ENCODE measurements at regions not wholly inside any gene's neighbourhood (a gene's known extent, or its start where the extent isn't known, plus 50 kb on each side); places are given as distances from the start of the nearest gene placed in this dataset.

DNA sequence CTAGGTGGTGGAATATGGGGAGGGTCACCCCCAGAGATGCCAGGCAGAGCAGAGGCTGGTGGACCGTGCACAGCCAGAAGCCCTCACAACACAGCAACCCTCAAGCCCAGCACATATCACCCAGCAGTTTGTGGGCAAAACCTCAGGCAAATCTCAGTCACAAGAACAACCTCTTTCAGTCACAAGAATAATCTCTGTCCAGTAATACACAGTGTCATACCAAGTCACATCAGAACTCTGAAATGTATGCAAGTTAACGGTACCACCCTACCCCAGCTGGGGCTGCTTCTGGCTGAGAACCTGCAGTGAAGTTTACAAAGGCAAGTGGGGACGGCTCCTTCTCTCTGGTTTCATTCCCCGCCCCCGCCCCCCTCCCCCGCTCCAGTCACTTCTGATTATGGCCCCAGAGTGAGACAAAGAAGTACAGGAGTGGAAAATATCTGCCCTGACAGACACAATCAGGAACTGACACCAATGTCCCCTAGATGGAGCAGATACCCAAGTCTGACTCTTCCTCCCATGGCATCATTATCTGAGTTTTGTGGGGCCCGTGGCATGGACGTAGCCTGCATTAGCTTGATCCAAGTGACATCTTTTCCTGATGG, 480.9 kb upstream of the TMEM132C start:
- H3K4me1 ChIP-seq (ENCODE audit: control insufficient read depth, insufficient read depth, low read length) = no peaks in the 10 kb centered on the region
- no peaks in the 10 kb centered on the region for H4K20me1 ChIP-seq (ENCODE audit: control insufficient read depth, insufficient read depth)
- in situ Hi-C loops (cut with MboI) = no loop called here
- ChIA-PET SMC1A (ENCODE audit: uncharacterized antibody, unreplicated experiment) (no interaction called here), POLR2A (no interaction called here), CTCF (no interaction called here), RAD21 (ENCODE audit: unreplicated experiment) (interaction anchor here (0.6 kb wide), 1 partner anchor 135 kb away, joined by 4 read pairs; no protein-coding TSS in a partner anchor)
- no peaks in the 10 kb centered on the region for H3K36me3 ChIP-seq (ENCODE audit: control insufficient read depth in 2 of 2, insufficient read depth in 2 of 2, low read length in 1 of 2)
- H3K79me2 ChIP-seq (ENCODE audit: control insufficient read depth, insufficient read depth, low read length) = no peaks in the 10 kb centered on the region
- TF ChIP-seq ZBED1 (IDR thresholded peaks at IDR 0.05; ENCODE audit: borderline replicate concordance) = no peak
- no peak for TF ChIP-seq RUNX3 (IDR thresholded peaks at IDR 0.05; ENCODE audit: low read length)
- no peak for TF ChIP-seq BHLHE40 (IDR thresholded peaks at IDR 0.05; ENCODE audit: borderline replicate concordance in 1 of 2, low read depth in 2 of 2, low read length in 1 of 2)
- intact Hi-C loops (cut with micrococcal nuclease; ENCODE audit: unreplicated experiment) = no loop called here
- H3K4me2 ChIP-seq (ENCODE audit: control insufficient read depth, insufficient read depth) = no peak overlapping the region
- ATAC-seq (no peak), DNase-seq (ENCODE audit: low read depth, low spot score) (no peak), FAIRE-seq (no peak)
- H3K9me3 ChIP-seq (replicated peaks; ENCODE audit: control insufficient read depth, insufficient read depth, low read length) = no peaks in the 10 kb centered on the region
- BruUV-seq (replicated peaks) = no TSS peak
- H3K4me3 ChIP-seq = no peak overlapping the region
- H2AFZ ChIP-seq (ENCODE audit: control insufficient read depth, low read depth, low read length) = no peak overlapping the region
- WGBS (ENCODE audit: insufficient coverage, insufficient replicate concordance, low lambda C conversion rate, missing lambda C conversion rate) = 7% methylated on average over 8 of the region's 8 CpGs
- no peak overlapping the region for H3K9ac ChIP-seq (ENCODE audit: control insufficient read depth, insufficient read depth, low read length)
- no peaks in the 10 kb centered on the region for H3K27me3 ChIP-seq (replicated peaks in 1 of 2; ENCODE audit: control insufficient read depth in 2 of 2, insufficient read depth in 2 of 2, low read length in 1 of 2)
- no peak overlapping the region for H3K27ac ChIP-seq (ENCODE audit: control insufficient read depth, insufficient read depth)

- DNase-seq (ENCODE audit: low read depth, low spot score) (no peak), ATAC-seq (no peak), FAIRE-seq (no peak)
- H3K9me3 ChIP-seq (replicated peaks; ENCODE audit: control insufficient read depth, insufficient read depth, low read length) = no peaks in the 10 kb centered on the region
- H3K9ac ChIP-seq (ENCODE audit: control insufficient read depth, insufficient read depth, low read length) = no peak overlapping the region
- WGBS (ENCODE audit: insufficient coverage, insufficient replicate concordance, low lambda C conversion rate, missing lambda C conversion rate) = 68% methylated on average over 18 of the region's 19 CpGs
- no peak overlapping the region for H3K4me2 ChIP-seq (ENCODE audit: control insufficient read depth, insufficient read depth)
- ChIA-PET POLR2A (no interaction called here), SMC1A (ENCODE audit: uncharacterized antibody, unreplicated experiment) (no interaction called here), RAD21 (ENCODE audit: unreplicated experiment) (no interaction called here), CTCF (no interaction called here)
- intact Hi-C loops (cut with micrococcal nuclease; ENCODE audit: unreplicated experiment) = no loop called here
- no peaks in the 10 kb centered on the region for H3K27me3 ChIP-seq (replicated peaks in 1 of 2; ENCODE audit: control insufficient read depth in 2 of 2, insufficient read depth in 2 of 2, low read length in 1 of 2)
- no peaks in the 10 kb centered on the region for H3K4me1 ChIP-seq (ENCODE audit: control insufficient read depth, insufficient read depth, low read length)
- no peaks in the 10 kb centered on the region for H3K79me2 ChIP-seq (ENCODE audit: control insufficient read depth, insufficient read depth, low read length)
- H3K27ac ChIP-seq (ENCODE audit: control insufficient read depth, insufficient read depth) = no peak overlapping the region
- no peaks in the 10 kb centered on the region for H3K36me3 ChIP-seq (ENCODE audit: control insufficient read depth in 2 of 2, insufficient read depth in 2 of 2, low read length in 1 of 2)
- in situ Hi-C loops (cut with MboI) = no loop called here
- no peak overlapping the region for H3K4me3 ChIP-seq
- no peaks in the 10 kb centered on the region for H4K20me1 ChIP-seq (ENCODE audit: control insufficient read depth, insufficient read depth)
- TF ChIP-seq, protein P1, sequence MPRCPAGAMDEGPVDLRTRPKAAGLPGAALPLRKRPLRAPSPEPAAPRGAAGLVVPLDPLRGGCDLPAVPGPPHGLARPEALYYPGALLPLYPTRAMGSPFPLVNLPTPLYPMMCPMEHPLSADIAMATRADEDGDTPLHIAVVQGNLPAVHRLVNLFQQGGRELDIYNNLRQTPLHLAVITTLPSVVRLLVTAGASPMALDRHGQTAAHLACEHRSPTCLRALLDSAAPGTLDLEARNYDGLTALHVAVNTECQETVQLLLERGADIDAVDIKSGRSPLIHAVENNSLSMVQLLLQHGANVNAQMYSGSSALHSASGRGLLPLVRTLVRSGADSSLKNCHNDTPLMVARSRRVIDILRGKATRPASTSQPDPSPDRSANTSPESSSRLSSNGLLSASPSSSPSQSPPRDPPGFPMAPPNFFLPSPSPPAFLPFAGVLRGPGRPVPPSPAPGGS (IDR thresholded peaks at IDR 0.05; ENCODE audit: borderline replicate concordance, insufficient read depth, low read depth, low read length, poor library complexity, severe bottlenecking) = peak; percentile 69
- no peak for TF ChIP-seq ZNF217 (IDR thresholded peaks at IDR 0.05)
- H2AFZ ChIP-seq (ENCODE audit: control insufficient read depth, low read depth, low read length) = no peak overlapping the region
- no TSS peak for BruUV-seq (replicated peaks)
Observed at GRCh38 chr12:127787544-127787943, 479.4 kb upstream of the TMEM132C start.
